GM13977 (cell line): ENCODE measurements at regions not wholly inside any gene's neighbourhood (a gene's known extent, or its start where the extent isn't known, plus 50 kb on each side); places are given as distances from the start of the nearest gene placed in this dataset.

Source experiments
- DNase-seq: peaks from one replicate; pipeline ENCODE4 v3.0.0; 2012; ENCODE audit warnings: low spot score
- CTCF ChIP-seq: IDR thresholded peaks from 2 replicates; pipeline ENCODE4 v1.5.1; 2012; ENCODE audit warnings: mild to moderate bottlenecking, control low read depth; ENCODE audit not compliant: insufficient read depth; ENCODE audit errors: extremely low read depth, missing control alignments
- in situ Hi-C: fragments of 300-500 bp; cut with MboI; formaldehyde crosslinking; loops from one replicate; pipeline ENCODE4 v1.12.0; 2022; ENCODE audit warnings: low sequenced_read_pairs, low pct_unique_long_range_greater_than_20kb, mixed read lengths, inconsistent platforms; ENCODE audit not compliant: unreplicated experiment

GRCh38 chr14:38098074-38098836 lies 109.4 kb upstream of the SSTR1 start:
- no peak for TF ChIP-seq CTCF
- DNase-seq = no peak
- in situ Hi-C loops = no loop called here

GRCh38 chr14:38101679-38102078 lies 106.0 kb upstream of the SSTR1 start:
- in situ Hi-C loops = no loop called here
- no peak for TF ChIP-seq CTCF
- no peak for DNase-seq

GRCh38 chr14:38103542-38104225 lies 104.0 kb upstream of the SSTR1 start:
- no peak for DNase-seq
- in situ Hi-C loops = no loop called here
- TF ChIP-seq CTCF = no peak

GRCh38 chr14:38105106-38105702 lies 102.5 kb upstream of the SSTR1 start:
- TF ChIP-seq CTCF = no peak
- no peak for DNase-seq
- in situ Hi-C loops = no loop called here

- TF ChIP-seq CTCF = no peak
- in situ Hi-C loops = no loop called here
- no peak for DNase-seq
These were observed 100.5 kb upstream of the SSTR1 start for GRCh38 chr14:38107216-38107631.

- DNase-seq = no peak
- in situ Hi-C loops = no loop called here
- TF ChIP-seq CTCF = no peak
These were observed 99.0 kb upstream of the SSTR1 start for GRCh38 chr14:38108681-38109080.
